Parathyroid adenoma (tissue), 2 donors: ENCODE measurements at regions not wholly inside any gene's neighbourhood (a gene's known extent, or its start where the extent isn't known, plus 50 kb on each side); places are given as distances from the start of the nearest gene placed in this dataset.

Experiments used
- H2AFZ ChIP-seq: fragments of 300-600 bp; sonication (generic); one replicate; pipeline ENCODE4 v1.7.0; 2017; ENCODE audit warnings: antibody characterized with exemption, mild to moderate bottlenecking
- H3K27ac ChIP-seq: fragments of 300-600 bp; sonication (generic); one replicate; pipeline ENCODE4 v1.7.0; 2017
- H3K27me3 ChIP-seq: fragments of 300-600 bp; sonication (generic); one replicate; pipeline ENCODE4 v1.7.0; 2017; ENCODE audit warnings: low read length; ENCODE audit not compliant: control insufficient read depth, insufficient read depth
- H3K36me3 ChIP-seq: fragments of 300-600 bp; sonication (generic); one replicate; pipeline ENCODE4 v1.7.0; 2017; ENCODE audit warnings: low read length; ENCODE audit not compliant: control insufficient read depth, insufficient read depth
- H3K4me1 ChIP-seq: fragments of 300-600 bp; sonication (generic); one replicate; pipeline ENCODE4 v1.7.0; 2017; ENCODE audit warnings: control low read depth
- H3K4me2 ChIP-seq: fragments of 300-600 bp; sonication (generic); one replicate; pipeline ENCODE4 v1.7.0; 2017; ENCODE audit warnings: low read length
- H3K4me3 ChIP-seq: fragments of 300-600 bp; sonication (generic); one replicate; pipeline ENCODE4 v1.7.0; 2017; ENCODE audit warnings: low read depth, low read length
- H3K79me2 ChIP-seq: fragments of 300-600 bp; sonication (generic); one replicate; pipeline ENCODE4 v1.7.0; 2017; ENCODE audit warnings: control low read depth
- H3K9ac ChIP-seq: fragments of 300-600 bp; sonication (generic); one replicate; pipeline ENCODE4 v1.7.0; 2017; ENCODE audit warnings: mild to moderate bottlenecking
- H3K9me3 ChIP-seq: fragments of 300-600 bp; sonication (generic); one replicate; pipeline ENCODE4 v1.7.0; 2017; ENCODE audit warnings: low read length; ENCODE audit not compliant: control insufficient read depth
- TF ChIP-seq, protein P1 (sequence below): fragments of 300-600 bp; sonication (generic); IDR thresholded peaks from one replicate; pipeline ENCODE4 v1.7.0; 2017; ENCODE audit warnings: antibody characterized with exemption, mild to moderate bottlenecking
- donor health status: primary hyperparathyroidism.

- Histone ChIP-seq H3K4me3 (no peak overlapping the region), H3K27ac (no peak overlapping the region), H2AFZ (no peak overlapping the region), H3K36me3 (no peaks in the 10 kb centered on the region), H3K9me3 (no peaks in the 10 kb centered on the region), H3K79me2 (no peaks in the 10 kb centered on the region), H3K4me1 (no peaks in the 10 kb centered on the region), H3K27me3 (no peaks in the 10 kb centered on the region), H3K9ac (no peak overlapping the region), H3K4me2 (no peak overlapping the region)
- TF ChIP-seq, protein P1, sequence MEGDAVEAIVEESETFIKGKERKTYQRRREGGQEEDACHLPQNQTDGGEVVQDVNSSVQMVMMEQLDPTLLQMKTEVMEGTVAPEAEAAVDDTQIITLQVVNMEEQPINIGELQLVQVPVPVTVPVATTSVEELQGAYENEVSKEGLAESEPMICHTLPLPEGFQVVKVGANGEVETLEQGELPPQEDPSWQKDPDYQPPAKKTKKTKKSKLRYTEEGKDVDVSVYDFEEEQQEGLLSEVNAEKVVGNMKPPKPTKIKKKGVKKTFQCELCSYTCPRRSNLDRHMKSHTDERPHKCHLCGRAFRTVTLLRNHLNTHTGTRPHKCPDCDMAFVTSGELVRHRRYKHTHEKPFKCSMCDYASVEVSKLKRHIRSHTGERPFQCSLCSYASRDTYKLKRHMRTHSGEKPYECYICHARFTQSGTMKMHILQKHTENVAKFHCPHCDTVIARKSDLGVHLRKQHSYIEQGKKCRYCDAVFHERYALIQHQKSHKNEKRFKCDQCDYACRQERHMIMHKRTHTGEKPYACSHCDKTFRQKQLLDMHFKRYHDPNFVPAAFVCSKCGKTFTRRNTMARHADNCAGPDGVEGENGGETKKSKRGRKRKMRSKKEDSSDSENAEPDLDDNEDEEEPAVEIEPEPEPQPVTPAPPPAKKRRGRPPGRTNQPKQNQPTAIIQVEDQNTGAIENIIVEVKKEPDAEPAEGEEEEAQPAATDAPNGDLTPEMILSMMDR = no peak
These were observed 83.2 kb downstream of the MANEA start for GRCh38 chr6:95660544-95660943.

GRCh38 chr6:95670011-95670463, 92.7 kb downstream of the MANEA start:
- Histone ChIP-seq H2AFZ (no peak overlapping the region), H3K4me1 (no peaks in the 10 kb centered on the region), H3K27ac (no peak overlapping the region), H3K36me3 (no peaks in the 10 kb centered on the region), H3K4me2 (no peak overlapping the region), H3K79me2 (no peaks in the 10 kb centered on the region), H3K4me3 (no peak overlapping the region), H3K9me3 (no peaks in the 10 kb centered on the region), H3K27me3 (no peaks in the 10 kb centered on the region), H3K9ac (no peak overlapping the region)
- TF ChIP-seq, protein P1 = no peak

GRCh38 chr6:95676011-95676628, 98.8 kb downstream of the MANEA start:
- Histone ChIP-seq H3K4me2 (no peak overlapping the region), H3K27me3 (no peaks in the 10 kb centered on the region), H3K4me1 (no peaks in the 10 kb centered on the region), H2AFZ (no peak overlapping the region), H3K79me2 (no peaks in the 10 kb centered on the region), H3K9ac (no peak overlapping the region), H3K36me3 (no peaks in the 10 kb centered on the region), H3K9me3 (no peaks in the 10 kb centered on the region), H3K27ac (no peak overlapping the region), H3K4me3 (no peak overlapping the region)
- TF ChIP-seq, protein P1 = no peak

- Histone ChIP-seq H3K4me1 (peaks cover 5% of the 10 kb centered on the region), H3K4me3 (no peak overlapping the region), H3K27me3 (no peaks in the 10 kb centered on the region), H2AFZ (no peak overlapping the region), H3K27ac (no peak overlapping the region), H3K36me3 (no peaks in the 10 kb centered on the region), H3K4me2 (no peak overlapping the region), H3K9me3 (no peaks in the 10 kb centered on the region), H3K79me2 (no peaks in the 10 kb centered on the region), H3K9ac (no peak overlapping the region)
- TF ChIP-seq, protein P1 = no peak
These were observed 102.6 kb downstream of the MANEA start for GRCh38 chr6:95679981-95680380.

- Histone ChIP-seq H3K79me2 (no peaks in the 10 kb centered on the region), H3K4me2 (no peak overlapping the region), H3K27ac (no peak overlapping the region), H3K27me3 (no peaks in the 10 kb centered on the region), H3K9ac (no peak overlapping the region), H3K9me3 (no peaks in the 10 kb centered on the region), H2AFZ (peak overlapping the region; percentile 54), H3K4me1 (peaks cover 5% of the 10 kb centered on the region), H3K4me3 (no peak overlapping the region), H3K36me3 (no peaks in the 10 kb centered on the region)
- TF ChIP-seq, protein P1 = no peak
These were observed 104.4 kb downstream of the MANEA start for GRCh38 chr6:95681736-95682135.
